HG02885 (cell line): ENCODE measurements at regions not wholly inside any gene's neighbourhood (a gene's known extent, or its start where the extent isn't known, plus 50 kb on each side); places are given as distances from the start of the nearest gene placed in this dataset.
"Not testable (repeated sequence)": the region's sequence is repeated elsewhere in the genome, so short reads cannot be mapped to it uniquely, and the experiment has no call there.

Experiments
- ATAC-seq: cut with Tn5 transposase; IDR thresholded peaks from one replicate; pipeline ENCODE4 v1.9.1; 2021; ENCODE audit warnings: mild to moderate bottlenecking; ENCODE audit not compliant: unreplicated experiment, poor library complexity

- no peak for ATAC-seq
Measured at GRCh38 chr16:65392806-65393565, 271.1 kb upstream of the CDH11 start.

- no peak for ATAC-seq
Measured at GRCh38 chr16:65388592-65388991, 266.7 kb upstream of the CDH11 start.

- no peak for ATAC-seq
Measured at GRCh38 chr16:65386672-65387071, 264.8 kb upstream of the CDH11 start.

- no peak for ATAC-seq
Measured at GRCh38 chr16:65384441-65384840, 262.6 kb upstream of the CDH11 start.

GRCh38 chr16:65377195-65377594 is 255.3 kb upstream of the CDH11 start:
- ATAC-seq, result no peak

GRCh38 chr16:65376601-65377000 is 254.7 kb upstream of the CDH11 start:
- ATAC-seq, result no peak

- no peak for ATAC-seq
Measured at GRCh38 chr16:65375651-65376050, 253.8 kb upstream of the CDH11 start.

GRCh38 chr16:65373097-65373496 is 251.2 kb upstream of the CDH11 start:
- no peak for ATAC-seq

- ATAC-seq, result no peak
Measured at GRCh38 chr16:65372171-65372570, 250.3 kb upstream of the CDH11 start.

GRCh38 chr16:65365732-65366715 is 244.2 kb upstream of the CDH11 start:
- ATAC-seq, result no peak

- ATAC-seq, result not testable (repeated sequence)
Measured at GRCh38 chr16:65356721-65357120, 234.9 kb upstream of the CDH11 start.

- no peak for ATAC-seq
Measured at GRCh38 chr16:65355706-65356105, 233.8 kb upstream of the CDH11 start.

- no peak for ATAC-seq
Measured at GRCh38 chr16:65353183-65353582, 231.3 kb upstream of the CDH11 start.

GRCh38 chr16:65349626-65350025 is 227.8 kb upstream of the CDH11 start:
- ATAC-seq, result no peak

GRCh38 chr16:65343556-65343955 is 221.7 kb upstream of the CDH11 start:
- no peak for ATAC-seq

- no peak for ATAC-seq
Measured at GRCh38 chr16:65342231-65342866, 220.5 kb upstream of the CDH11 start.

- ATAC-seq, result no peak
Measured at GRCh38 chr16:65339062-65339461, 217.2 kb upstream of the CDH11 start.

GRCh38 chr16:65336160-65336559 is 214.3 kb upstream of the CDH11 start:
- ATAC-seq, result no peak

GRCh38 chr16:65334081-65334480 is 212.2 kb upstream of the CDH11 start:
- no peak for ATAC-seq

- ATAC-seq, result no peak
Measured at GRCh38 chr16:65333283-65333682, 211.4 kb upstream of the CDH11 start.

- no peak for ATAC-seq
Measured at GRCh38 chr16:65327346-65327745, 205.5 kb upstream of the CDH11 start.
